VCaP (cell line): ENCODE measurements at regions not wholly inside any gene's neighbourhood (a gene's known extent, or its start where the extent isn't known, plus 50 kb on each side); places are given as distances from the start of the nearest gene placed in this dataset.

Source experiments
- H3K27ac ChIP-seq: fragments of 450-650 bp; 2 replicates; pipeline ENCODE4 v1.5.1; 2017
- TF ChIP-seq, protein P1 (sequence below): fragments of 450-650 bp; conservative IDR thresholded peaks from 2 replicates; pipeline ENCODE4 v1.5.1; 2017; ENCODE audit warnings: mild to moderate bottlenecking, moderate library complexity

DNA sequence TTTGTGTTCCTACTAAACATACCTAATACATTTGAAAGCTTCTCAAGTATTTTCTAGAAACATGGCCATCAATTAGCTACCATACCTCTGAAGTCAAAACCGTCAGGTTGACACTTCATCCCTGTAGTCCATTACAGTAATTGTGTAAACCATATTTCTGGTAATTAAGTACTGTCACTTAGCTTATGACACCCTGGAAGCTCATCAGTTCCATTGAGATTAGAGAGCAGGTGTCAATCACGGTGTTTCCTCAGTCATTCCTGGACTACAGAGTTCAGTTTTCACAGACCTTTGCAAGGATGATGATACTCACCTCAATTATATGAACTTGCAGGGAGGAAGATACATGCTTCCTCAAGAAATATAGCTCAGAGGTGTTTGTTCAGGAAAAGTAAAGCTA is 552.0 kb downstream of the SI start:
- TF ChIP-seq, protein P1, sequence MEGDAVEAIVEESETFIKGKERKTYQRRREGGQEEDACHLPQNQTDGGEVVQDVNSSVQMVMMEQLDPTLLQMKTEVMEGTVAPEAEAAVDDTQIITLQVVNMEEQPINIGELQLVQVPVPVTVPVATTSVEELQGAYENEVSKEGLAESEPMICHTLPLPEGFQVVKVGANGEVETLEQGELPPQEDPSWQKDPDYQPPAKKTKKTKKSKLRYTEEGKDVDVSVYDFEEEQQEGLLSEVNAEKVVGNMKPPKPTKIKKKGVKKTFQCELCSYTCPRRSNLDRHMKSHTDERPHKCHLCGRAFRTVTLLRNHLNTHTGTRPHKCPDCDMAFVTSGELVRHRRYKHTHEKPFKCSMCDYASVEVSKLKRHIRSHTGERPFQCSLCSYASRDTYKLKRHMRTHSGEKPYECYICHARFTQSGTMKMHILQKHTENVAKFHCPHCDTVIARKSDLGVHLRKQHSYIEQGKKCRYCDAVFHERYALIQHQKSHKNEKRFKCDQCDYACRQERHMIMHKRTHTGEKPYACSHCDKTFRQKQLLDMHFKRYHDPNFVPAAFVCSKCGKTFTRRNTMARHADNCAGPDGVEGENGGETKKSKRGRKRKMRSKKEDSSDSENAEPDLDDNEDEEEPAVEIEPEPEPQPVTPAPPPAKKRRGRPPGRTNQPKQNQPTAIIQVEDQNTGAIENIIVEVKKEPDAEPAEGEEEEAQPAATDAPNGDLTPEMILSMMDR: no peak
- no peak overlapping the region for H3K27ac ChIP-seq

- no peak overlapping the region for H3K27ac ChIP-seq
- TF ChIP-seq, protein P1: no peak
Observed at GRCh38 chr3:164524201-164524600, 554.1 kb downstream of the SI start.

- H3K27ac ChIP-seq: no peak overlapping the region
- TF ChIP-seq, protein P1: no peak
Observed at GRCh38 chr3:164522073-164522763, 556.1 kb downstream of the SI start.

GRCh38 chr3:164521644-164522043 is 556.7 kb downstream of the SI start:
- TF ChIP-seq, protein P1: no peak
- no peak overlapping the region for H3K27ac ChIP-seq

DNA sequence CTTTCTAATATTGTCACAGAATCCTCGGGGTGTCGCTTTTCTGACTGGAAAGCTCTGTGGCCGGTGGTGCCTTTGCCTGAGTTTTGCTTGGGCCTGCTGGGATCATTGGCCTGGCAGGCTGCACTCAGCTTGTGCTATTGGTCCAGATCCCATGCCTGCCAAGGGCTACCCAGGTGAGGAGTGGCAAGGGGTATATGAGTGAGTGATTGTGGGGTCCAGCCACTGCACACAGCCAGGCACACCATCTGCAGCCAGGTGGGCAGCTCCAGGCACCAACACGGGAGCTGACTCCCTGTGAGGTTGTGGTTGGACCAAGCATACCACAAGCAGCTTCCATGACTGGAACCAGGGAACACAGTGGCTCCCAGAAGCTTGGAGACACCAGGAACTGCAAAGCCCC is 557.2 kb downstream of the SI start:
- H3K27ac ChIP-seq: no peak overlapping the region
- TF ChIP-seq, protein P1: no peak

- TF ChIP-seq, protein P1: no peak
- H3K27ac ChIP-seq: no peak overlapping the region
Observed at GRCh38 chr3:164515256-164515655, 563.0 kb downstream of the SI start.

- TF ChIP-seq, protein P1: no peak
- H3K27ac ChIP-seq: no peak overlapping the region
Observed at GRCh38 chr3:164514576-164514975, 563.7 kb downstream of the SI start.
